GM12875 (cell line): ENCODE measurements at regions not wholly inside any gene's neighbourhood (a gene's known extent, or its start where the extent isn't known, plus 50 kb on each side); places are given as distances from the start of the nearest gene placed in this dataset.

Source experiments
- H3K4me3 ChIP-seq: one replicate; pipeline ENCODE4 v1.5.1; 2011; ENCODE audit warnings: low read depth, low read length, control low read depth
- TF ChIP-seq, protein P1 (sequence below): IDR thresholded peaks from 2 replicates; pipeline ENCODE4 v1.5.1; 2011; ENCODE audit warnings: low read depth, mild to moderate bottlenecking, control low read depth, inconsistent platforms, low read length, moderate library complexity, borderline replicate concordance; ENCODE audit not compliant: insufficient read depth

DNA sequence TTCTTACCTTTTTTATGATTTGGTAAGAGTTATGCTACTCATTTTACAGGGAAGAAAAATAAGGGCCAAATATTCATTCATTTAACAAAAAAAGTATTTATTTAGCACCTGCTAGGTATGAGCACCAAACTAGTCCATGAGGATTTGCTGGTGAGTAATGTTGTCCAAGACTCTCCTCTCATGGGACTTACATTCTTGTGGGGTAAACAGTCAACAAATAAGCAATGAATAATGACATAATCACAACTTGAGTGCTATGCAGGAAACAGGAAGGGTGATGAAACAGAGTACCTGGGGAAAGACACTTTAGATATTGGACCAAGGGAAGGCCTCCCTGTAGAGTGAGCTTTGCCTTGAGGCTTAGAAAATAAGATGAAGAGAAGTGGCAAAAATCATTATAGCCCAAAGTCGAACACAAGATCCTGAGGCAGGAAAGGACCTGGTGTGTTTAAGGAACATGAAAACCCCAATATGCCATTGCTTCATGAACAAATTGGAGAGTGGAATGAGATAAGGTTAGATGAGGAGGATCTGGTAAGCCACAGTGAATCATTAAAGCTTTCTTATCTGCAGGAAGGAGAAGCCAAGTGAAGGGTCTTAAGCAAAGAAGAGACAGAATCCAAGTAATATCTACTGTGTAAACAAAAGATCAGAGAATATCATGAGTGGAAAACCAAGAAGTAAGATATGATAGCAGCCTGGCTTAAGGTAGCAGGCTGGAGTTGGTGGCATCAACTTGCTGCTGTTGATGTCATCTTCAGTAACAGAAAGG is 294.5 kb upstream of the NBEA start:
- TF ChIP-seq, protein P1, sequence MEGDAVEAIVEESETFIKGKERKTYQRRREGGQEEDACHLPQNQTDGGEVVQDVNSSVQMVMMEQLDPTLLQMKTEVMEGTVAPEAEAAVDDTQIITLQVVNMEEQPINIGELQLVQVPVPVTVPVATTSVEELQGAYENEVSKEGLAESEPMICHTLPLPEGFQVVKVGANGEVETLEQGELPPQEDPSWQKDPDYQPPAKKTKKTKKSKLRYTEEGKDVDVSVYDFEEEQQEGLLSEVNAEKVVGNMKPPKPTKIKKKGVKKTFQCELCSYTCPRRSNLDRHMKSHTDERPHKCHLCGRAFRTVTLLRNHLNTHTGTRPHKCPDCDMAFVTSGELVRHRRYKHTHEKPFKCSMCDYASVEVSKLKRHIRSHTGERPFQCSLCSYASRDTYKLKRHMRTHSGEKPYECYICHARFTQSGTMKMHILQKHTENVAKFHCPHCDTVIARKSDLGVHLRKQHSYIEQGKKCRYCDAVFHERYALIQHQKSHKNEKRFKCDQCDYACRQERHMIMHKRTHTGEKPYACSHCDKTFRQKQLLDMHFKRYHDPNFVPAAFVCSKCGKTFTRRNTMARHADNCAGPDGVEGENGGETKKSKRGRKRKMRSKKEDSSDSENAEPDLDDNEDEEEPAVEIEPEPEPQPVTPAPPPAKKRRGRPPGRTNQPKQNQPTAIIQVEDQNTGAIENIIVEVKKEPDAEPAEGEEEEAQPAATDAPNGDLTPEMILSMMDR: no peak
- no peak overlapping the region for H3K4me3 ChIP-seq

DNA sequence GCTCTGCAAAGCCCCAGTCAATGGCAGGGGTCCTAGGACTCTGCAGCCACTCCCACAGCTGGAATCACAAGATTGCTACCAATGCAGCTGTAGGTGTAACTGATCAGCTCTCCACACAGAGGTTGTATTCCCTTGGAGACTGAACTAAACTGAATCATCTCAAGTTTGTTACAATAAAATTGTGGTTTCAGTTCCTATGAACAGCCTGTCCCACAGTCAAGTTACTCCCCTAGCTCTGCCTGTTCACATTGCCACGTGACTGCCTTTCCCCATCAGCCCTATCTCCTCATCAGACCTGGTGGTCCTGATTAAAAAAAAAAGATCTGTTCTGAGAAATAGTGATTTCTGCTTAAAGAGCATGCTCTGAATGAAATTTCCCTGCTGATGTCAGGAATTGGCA is 287.9 kb upstream of the NBEA start:
- TF ChIP-seq, protein P1: no peak
- H3K4me3 ChIP-seq: no peak overlapping the region

DNA sequence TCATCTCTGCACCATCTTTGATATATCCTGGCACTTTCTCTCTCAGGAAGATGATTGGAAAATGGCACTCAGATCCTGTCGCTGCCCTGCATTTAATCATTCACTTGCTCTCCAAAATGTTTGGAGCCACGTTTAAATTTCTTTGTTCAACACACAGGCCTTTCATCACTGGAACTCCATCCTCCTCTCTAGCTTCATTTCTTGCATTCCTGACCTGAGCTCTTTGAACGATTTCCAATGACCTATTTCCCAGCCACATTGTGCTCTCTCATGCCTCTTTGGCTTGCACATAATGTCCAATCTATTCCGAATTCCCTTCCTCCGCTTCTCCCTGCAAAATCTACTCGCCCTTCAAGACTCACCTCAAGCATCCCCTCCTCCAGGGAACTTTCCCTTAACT is 287.4 kb upstream of the NBEA start:
- H3K4me3 ChIP-seq: no peak overlapping the region
- TF ChIP-seq, protein P1: no peak

DNA sequence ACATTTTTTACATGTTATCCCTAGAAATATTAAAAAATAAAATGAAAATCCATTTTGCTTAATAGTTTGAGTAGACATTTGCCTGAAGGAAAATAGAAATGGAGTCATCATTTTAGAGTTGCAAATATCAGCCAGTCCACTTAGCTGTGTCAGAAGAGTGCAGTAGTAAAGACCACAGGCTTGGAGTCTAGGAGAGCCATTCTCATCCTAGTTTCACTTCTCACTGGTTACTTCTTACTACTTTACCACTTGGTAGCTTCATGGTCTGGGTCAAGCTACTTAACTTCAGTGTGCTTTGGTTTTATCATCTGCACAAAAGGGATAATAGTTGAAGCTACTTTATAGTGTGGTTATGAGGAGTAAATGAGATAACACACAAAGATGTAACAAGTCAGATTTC is 286.5 kb upstream of the NBEA start:
- TF ChIP-seq, protein P1: no peak

DNA sequence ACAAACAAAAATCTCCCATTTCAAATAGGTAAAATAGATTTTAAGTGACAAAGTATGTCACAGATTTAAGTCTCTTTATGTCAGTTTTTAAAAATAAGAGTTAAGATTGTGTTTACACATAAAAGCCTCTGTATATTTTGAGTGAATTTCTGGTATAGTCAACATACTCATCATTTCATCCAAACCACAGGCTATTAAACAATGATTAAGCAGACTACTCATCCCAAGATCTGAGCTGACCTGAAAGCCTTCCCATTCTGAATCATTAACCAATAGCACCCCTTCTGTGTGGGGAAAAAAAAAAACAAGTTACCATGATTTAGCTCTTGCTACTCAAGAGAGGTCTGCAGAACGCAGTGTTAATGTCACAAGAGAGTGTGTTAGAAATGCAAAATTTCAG is 284.4 kb upstream of the NBEA start:
- TF ChIP-seq, protein P1: no peak
- no peak overlapping the region for H3K4me3 ChIP-seq

More for the DNA sequence above, 286.5 kb upstream of the NBEA start:
- no peak overlapping the region for H3K4me3 ChIP-seq

DNA sequence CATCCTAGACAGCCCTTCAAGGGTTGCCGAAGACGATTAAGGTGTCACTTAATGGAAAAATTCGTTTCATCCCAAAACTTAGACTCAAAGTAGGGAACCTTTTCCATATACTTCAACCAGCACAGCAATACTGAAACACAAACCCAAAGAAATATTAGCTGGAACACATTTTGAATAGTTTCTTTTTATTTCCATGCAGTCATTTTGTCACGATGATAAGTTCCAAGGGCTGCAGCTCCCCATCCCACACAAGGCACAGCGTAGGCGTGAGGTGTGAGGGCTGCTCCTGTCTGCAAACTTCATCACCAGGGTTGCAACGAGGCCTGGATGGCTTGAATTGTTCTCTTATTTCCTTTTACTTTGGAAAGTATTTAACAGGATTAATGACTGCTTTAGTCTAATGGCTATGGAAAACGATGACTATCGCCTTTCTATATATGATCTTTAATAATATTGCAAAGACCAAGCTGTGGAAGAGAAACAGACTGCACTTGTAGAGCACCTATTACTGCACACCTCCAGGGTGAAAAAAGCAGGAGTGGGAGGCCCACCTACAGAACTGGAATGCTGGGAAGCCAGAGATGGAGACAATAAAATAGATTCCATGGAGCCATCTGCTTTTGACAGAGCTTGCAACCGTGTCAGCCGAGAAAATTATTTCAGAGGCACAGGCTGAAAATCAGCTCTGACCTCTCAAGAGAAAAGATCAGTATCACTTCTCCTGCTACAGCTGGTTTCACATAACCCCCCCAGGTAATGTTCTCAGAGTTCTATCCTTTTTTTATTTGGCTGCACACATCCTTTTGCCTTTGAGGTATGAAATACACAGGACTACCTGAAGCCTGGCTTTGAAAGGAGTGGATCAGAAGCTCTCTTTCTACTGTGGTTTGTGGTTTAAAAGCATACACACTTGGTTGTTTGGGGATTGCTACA is 274.5 kb upstream of the NBEA start:
- H3K4me3 ChIP-seq: no peak overlapping the region
- TF ChIP-seq, protein P1: no peak
